ENCODE measurements at regions not wholly inside any gene's neighbourhood (a gene's known extent, or its start where the extent isn't known, plus 50 kb on each side); places are given as distances from the start of the nearest gene placed in this dataset.
"Not testable (repeated sequence)": the region's sequence is repeated elsewhere in the genome, so short reads cannot be mapped to it uniquely, and the experiment has no call there.

DNA sequence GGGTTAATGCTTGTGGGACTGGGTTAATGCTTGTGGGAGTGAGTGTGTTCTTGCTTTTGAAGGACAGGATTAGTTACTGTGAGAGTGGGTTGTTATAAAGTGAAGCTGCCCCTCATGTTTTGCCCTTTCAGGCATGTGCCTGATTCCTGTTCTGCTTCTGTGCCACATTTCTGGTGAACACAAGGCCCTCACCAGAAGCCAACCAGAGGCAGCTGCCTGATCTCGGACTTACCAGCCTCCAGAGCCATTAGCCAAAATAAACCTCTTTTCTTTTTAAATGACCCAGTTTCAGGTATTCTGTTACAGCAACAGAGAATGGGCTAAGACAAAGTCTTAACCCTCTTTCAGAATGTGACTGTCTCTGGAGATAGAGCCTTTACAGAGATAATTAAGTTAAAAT is 113.3 kb upstream of the TMTC4 start:
- TF ChIP-seq EZH2 (IDR thresholded peaks at IDR 0.05; ENCODE audit: low read length) = no peak
- TF ChIP-seq, protein P1, sequence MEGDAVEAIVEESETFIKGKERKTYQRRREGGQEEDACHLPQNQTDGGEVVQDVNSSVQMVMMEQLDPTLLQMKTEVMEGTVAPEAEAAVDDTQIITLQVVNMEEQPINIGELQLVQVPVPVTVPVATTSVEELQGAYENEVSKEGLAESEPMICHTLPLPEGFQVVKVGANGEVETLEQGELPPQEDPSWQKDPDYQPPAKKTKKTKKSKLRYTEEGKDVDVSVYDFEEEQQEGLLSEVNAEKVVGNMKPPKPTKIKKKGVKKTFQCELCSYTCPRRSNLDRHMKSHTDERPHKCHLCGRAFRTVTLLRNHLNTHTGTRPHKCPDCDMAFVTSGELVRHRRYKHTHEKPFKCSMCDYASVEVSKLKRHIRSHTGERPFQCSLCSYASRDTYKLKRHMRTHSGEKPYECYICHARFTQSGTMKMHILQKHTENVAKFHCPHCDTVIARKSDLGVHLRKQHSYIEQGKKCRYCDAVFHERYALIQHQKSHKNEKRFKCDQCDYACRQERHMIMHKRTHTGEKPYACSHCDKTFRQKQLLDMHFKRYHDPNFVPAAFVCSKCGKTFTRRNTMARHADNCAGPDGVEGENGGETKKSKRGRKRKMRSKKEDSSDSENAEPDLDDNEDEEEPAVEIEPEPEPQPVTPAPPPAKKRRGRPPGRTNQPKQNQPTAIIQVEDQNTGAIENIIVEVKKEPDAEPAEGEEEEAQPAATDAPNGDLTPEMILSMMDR (optimal IDR thresholded peaks at IDR 0.05 in 1 of 3, IDR thresholded peaks at IDR 0.05 in 1 of 3, conservative IDR thresholded peaks at IDR 0.05 in 1 of 3; ENCODE audit: extremely low read depth in 1 of 3, insufficient read depth in 2 of 3, low read length in 3 of 3) = no peak
- Histone ChIP-seq H3K9ac (ENCODE audit: control insufficient read depth, extremely low read depth, insufficient read depth, low read length) (no peak overlapping the region), H3K4me1 (ENCODE audit: control insufficient read depth, extremely low read depth, insufficient read depth, low read length) (peaks cover 5% of the 10 kb centered on the region), H3K4me3 (ENCODE audit: control insufficient read depth in 2 of 3, extremely low read depth in 1 of 3, insufficient read depth in 2 of 3, low read depth in 1 of 3, low read length in 3 of 3) (no peak overlapping the region), H3K27me3 (ENCODE audit: control insufficient read depth, extremely low read depth, insufficient read depth, low read length) (no peaks in the 10 kb centered on the region), H4K20me1 (ENCODE audit: control insufficient read depth, extremely low read depth, insufficient read depth, low read length) (no peaks in the 10 kb centered on the region), H3K9me3 (ENCODE audit: control insufficient read depth, low read depth, low read length) (no peaks in the 10 kb centered on the region), H3K36me3 (ENCODE audit: control insufficient read depth in 2 of 2, extremely low read depth in 1 of 2, insufficient read depth in 2 of 2, low read length in 2 of 2) (no peaks in the 10 kb centered on the region), H3K9me1 (ENCODE audit: control insufficient read depth, extremely low read depth, insufficient read depth, low read length) (no peaks in the 10 kb centered on the region), H3K27ac (ENCODE audit: control insufficient read depth, insufficient read depth, low read length) (no peak overlapping the region), H2AFZ (ENCODE audit: control insufficient read depth, low read length) (no peak overlapping the region), H3K79me2 (ENCODE audit: control insufficient read depth, insufficient read depth, low read length) (no peaks in the 10 kb centered on the region), H3K4me2 (ENCODE audit: control insufficient read depth, extremely low read depth, insufficient read depth, low read depth, low read length) (no peak overlapping the region)
- no peak for FAIRE-seq
- no peak for DNase-seq (ENCODE audit: low read depth, low spot score)
- dilution Hi-C loops (cut with MboI; ENCODE audit: extremely low pct_ligation_motif_present, low sequenced_read_pairs) = no loop called here

DNA sequence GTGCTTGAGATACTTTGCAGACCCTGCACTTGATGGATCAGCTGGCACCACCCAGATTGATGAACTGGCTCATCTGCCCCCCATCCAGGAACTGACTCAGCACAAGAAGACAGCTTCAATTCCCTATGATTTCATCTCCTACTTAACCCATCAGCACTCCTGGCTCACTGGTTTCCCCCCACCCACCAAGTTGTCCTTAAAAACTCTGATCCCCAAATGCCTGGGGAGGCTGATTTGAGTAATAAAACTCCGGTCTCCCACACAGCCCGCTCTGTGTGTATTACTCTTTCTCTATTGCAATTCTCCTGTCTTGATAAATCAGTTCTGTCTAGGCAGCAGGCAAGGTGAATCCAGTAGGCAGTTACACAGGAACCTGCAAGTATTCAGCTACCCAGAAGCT is 102.1 kb upstream of the TMTC4 start:
- H3K4me3 ChIP-seq (ENCODE audit: control insufficient read depth in 2 of 3, extremely low read depth in 1 of 3, insufficient read depth in 2 of 3, low read depth in 1 of 3, low read length in 3 of 3); H3K79me2 ChIP-seq (ENCODE audit: control insufficient read depth, insufficient read depth, low read length); H3K27me3 ChIP-seq (ENCODE audit: control insufficient read depth, extremely low read depth, insufficient read depth, low read length); H3K4me2 ChIP-seq (ENCODE audit: control insufficient read depth, extremely low read depth, insufficient read depth, low read depth, low read length); FAIRE-seq; H3K9ac ChIP-seq (ENCODE audit: control insufficient read depth, extremely low read depth, insufficient read depth, low read length); dilution Hi-C loops (cut with MboI; ENCODE audit: extremely low pct_ligation_motif_present, low sequenced_read_pairs); H3K36me3 ChIP-seq (ENCODE audit: control insufficient read depth in 2 of 2, extremely low read depth in 1 of 2, insufficient read depth in 2 of 2, low read length in 2 of 2); H3K27ac ChIP-seq (ENCODE audit: control insufficient read depth, insufficient read depth, low read length); DNase-seq (ENCODE audit: low read depth, low spot score); H2AFZ ChIP-seq (ENCODE audit: control insufficient read depth, low read length); H4K20me1 ChIP-seq (ENCODE audit: control insufficient read depth, extremely low read depth, insufficient read depth, low read length); H3K9me3 ChIP-seq (ENCODE audit: control insufficient read depth, low read depth, low read length); H3K9me1 ChIP-seq (ENCODE audit: control insufficient read depth, extremely low read depth, insufficient read depth, low read length): not testable (repeated sequence)
- peaks cover 12% of the 10 kb centered on the region for H3K4me1 ChIP-seq (ENCODE audit: control insufficient read depth, extremely low read depth, insufficient read depth, low read length)

DNA sequence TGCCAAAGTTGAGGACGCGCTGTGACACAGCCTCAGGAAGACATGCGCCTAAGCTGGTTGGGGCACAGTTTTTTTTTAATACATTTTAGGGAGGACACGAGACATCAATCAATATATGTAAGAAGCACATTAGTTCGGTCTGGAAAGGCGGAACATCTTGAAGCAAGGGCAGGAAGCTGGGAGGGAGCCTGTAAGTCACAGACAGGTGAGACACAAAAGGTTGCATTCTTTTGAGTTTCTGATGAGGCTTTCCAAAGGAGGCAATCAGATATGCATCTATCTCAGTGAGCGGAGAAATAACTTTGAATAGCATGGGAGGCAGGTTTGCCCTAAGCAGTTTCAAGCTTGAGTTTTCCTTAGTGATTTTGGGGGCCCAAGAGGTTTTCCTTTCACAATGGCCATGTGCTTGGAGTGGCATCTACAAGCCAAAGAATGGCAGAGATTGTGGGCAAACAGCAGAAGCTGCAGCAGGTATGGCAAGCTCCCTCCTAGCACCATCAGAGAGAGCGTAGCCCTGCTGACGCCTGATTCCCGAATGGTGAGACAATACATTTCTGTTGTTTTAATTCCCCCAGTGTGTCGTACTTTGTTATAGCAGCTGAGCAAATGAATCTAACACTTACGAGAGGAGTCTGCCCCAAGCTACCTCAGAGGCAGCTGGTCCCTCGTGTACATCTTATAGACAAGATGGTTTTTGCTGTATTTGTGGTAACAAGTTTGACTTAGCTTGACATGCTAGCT is 99.5 kb upstream of the TMTC4 start:
- no peaks in the 10 kb centered on the region for H3K36me3 ChIP-seq (ENCODE audit: control insufficient read depth in 2 of 2, extremely low read depth in 1 of 2, insufficient read depth in 2 of 2, low read length in 2 of 2)
- no peak overlapping the region for H3K4me3 ChIP-seq (ENCODE audit: control insufficient read depth in 2 of 3, extremely low read depth in 1 of 3, insufficient read depth in 2 of 3, low read depth in 1 of 3, low read length in 3 of 3)
- no peaks in the 10 kb centered on the region for H3K9me3 ChIP-seq (ENCODE audit: control insufficient read depth, low read depth, low read length)
- H2AFZ ChIP-seq (ENCODE audit: control insufficient read depth, low read length) = peak overlapping the region; percentile 73
- H3K27me3 ChIP-seq (ENCODE audit: control insufficient read depth, extremely low read depth, insufficient read depth, low read length) = no peaks in the 10 kb centered on the region
- H3K4me1 ChIP-seq (ENCODE audit: control insufficient read depth, extremely low read depth, insufficient read depth, low read length) = peaks cover 12% of the 10 kb centered on the region
- H3K9me1 ChIP-seq (ENCODE audit: control insufficient read depth, extremely low read depth, insufficient read depth, low read length) = no peaks in the 10 kb centered on the region
- dilution Hi-C loops (cut with MboI; ENCODE audit: extremely low pct_ligation_motif_present, low sequenced_read_pairs) = no loop called here
- DNase-seq (ENCODE audit: low read depth, low spot score) = no peak
- H3K9ac ChIP-seq (ENCODE audit: control insufficient read depth, extremely low read depth, insufficient read depth, low read length) = no peak overlapping the region
- peak overlapping the region; percentile 54 for H3K4me2 ChIP-seq (ENCODE audit: control insufficient read depth, extremely low read depth, insufficient read depth, low read depth, low read length)
- H4K20me1 ChIP-seq (ENCODE audit: control insufficient read depth, extremely low read depth, insufficient read depth, low read length) = no peaks in the 10 kb centered on the region
- TF ChIP-seq, protein P1 (optimal IDR thresholded peaks at IDR 0.05 in 1 of 3, IDR thresholded peaks at IDR 0.05 in 1 of 3, conservative IDR thresholded peaks at IDR 0.05 in 1 of 3; ENCODE audit: extremely low read depth in 1 of 3, insufficient read depth in 2 of 3, low read length in 3 of 3) = no peak
- TF ChIP-seq EZH2 (IDR thresholded peaks at IDR 0.05; ENCODE audit: low read length) = no peak
- FAIRE-seq = no peak
- H3K27ac ChIP-seq (ENCODE audit: control insufficient read depth, insufficient read depth, low read length) = peak overlapping the region; percentile 36
- H3K79me2 ChIP-seq (ENCODE audit: control insufficient read depth, insufficient read depth, low read length) = no peaks in the 10 kb centered on the region
